Activated naive CD4-positive, alpha-beta T cell treated with Interleukin-2 at 50 U/mL for 16 hours (primary cell): ENCODE measurements at regions not wholly inside any gene's neighbourhood (a gene's known extent, or its start where the extent isn't known, plus 50 kb on each side); places are given as distances from the start of the nearest gene placed in this dataset.
A peak's percentile ranks its signal among the peaks of the same experiment; 100 is the strongest.

Experiments used
- DNase-seq: peaks from one replicate; pipeline ENCODE4 v3.0.0-alpha.2; 2020

DNA sequence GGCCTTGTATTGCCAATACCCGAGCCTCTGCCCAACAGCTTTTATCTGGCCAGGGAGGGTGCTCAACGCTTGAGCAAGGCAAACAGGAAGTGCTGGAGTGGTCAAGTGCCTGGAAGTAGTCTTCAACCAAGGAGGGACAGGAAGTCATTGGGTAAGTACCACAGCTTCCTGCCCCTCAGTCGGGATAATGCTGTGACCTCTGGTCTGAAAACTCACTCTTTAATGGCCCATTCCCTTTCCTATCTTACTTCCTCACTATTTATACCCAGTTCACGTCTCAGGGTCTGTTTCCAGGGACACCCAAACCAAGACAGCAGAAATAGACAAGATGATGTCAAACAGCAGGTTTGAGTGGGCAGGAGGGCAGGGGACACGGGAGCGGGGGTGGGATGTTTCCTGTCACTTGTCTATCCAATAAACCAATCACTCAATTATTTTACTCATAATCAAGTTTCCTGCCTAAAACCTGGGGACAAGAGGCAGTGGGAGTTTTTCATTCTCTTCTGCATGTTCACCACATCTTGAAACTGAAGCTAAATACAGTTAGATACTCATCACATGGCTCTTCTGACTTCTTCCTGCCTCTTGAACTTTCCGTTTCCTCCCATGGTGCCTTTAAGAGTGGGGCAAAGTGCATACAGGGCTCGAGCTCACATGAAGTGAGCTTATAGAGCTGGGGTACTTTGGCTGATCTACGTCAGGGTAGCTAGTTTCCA is 68.9 kb upstream of the CAB39 start:
- peak; percentile 80 for DNase-seq

DNA sequence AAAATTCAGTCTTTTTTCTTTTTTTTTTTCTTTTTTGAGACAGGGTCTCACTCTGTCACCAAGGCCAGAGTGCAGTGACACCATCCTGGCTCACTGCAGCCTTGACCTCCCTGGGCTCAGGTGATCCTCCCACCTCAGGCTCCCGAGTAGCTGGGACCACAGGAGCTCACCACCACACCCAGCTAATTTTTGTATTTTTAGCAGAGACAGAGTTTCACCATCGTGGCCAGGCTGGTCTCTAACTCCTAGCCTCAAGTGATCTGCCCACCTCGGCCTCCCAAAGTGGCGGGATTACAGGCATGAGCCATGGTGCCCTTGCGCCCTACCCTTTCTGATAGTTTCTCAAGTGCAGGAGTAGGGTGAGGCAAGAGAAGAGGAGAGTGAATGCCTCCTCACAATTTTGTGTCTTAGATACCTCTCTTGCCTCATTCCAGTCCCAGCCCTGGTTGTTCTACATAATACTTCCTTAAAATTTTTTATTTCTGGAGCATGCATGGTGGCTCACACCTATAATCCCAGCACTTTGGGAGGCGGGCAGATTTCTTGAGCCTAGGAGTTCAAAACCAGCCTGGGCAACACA is 68.2 kb upstream of the CAB39 start:
- no peak for DNase-seq

DNA sequence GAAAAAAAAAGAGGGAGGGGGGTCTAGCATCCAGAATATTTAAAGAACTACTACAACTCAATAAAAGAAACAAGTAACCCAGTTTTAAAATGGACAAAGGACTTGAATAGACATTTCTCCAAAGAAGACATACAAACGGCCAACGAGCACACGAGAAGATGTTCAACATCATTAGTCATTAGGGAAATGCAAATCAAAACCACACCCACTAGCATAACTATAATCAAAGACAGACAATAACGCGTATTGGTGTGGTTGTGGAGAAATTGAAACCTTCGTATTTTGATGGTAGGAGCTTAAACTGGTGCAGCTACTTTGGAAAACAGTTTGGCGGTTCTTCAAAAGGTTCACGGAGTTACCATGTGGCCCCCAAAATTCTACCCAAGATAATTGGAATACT is 64.3 kb upstream of the CAB39 start:
- no peak for DNase-seq

DNA sequence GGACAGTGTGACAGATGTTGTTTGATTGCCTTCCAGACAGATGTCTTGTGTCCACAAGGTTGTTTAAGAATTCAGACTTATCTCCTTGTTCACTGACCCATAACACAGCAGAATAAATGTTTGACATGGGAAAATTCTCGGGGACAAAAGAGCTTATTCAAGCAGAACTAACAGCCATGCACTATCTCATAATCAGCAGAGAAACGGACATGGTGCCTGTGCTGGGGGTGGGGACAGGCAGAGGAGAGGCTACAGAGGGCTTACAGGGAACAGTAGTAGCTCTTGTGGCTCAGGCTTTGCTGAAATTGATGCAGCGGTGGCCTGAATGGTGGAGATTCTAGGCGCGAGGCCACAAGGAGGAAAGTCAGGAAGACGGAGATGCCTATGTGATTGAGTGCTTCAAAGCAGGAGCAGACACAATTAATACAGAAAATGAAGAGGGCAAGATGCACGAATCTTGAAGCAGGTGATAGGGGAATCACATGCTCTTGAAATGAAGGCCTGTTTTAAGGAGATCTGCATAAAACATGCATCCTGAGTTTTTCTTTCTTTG is 62.0 kb upstream of the CAB39 start:
- DNase-seq: no peak

DNA sequence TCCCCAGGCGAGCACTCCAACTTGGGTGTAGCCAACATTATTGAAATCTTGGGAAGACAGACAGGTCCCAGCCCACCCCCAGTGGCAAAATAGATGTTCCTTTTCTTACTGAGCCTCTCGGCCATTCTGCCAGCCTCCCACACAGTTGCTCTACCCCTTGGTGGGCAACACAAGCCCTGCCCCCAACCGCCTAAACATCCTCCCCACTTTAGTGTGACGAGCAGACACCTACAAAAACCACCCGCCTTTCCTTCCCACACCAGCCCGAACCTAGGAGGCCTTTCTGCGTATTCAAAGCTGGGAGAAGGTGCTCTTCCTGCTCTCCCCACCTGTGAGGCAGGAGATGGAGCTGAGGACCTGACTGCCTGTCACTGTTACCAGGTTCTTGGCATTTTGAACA is 58.6 kb upstream of the CAB39 start:
- no peak for DNase-seq

DNA sequence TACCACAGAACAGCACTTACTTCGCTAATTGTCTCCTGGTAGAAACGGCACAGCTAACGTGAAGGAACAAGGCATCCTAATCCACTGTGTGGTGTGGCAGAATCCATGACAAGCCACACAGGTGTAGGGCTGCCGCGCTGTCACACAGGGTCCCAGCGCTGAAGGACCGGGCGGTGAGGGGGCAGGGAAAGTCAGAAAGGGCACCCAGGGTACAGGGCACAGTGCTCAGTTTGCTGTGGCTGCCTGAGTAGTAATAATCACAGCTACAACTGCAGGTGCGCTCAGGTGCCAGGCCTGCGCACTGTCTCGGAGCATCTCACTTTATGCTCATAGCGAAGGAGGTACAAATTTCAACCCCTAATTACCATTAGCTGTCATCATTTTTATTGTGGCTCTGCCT is 55.2 kb upstream of the CAB39 start:
- DNase-seq: no peak

DNA sequence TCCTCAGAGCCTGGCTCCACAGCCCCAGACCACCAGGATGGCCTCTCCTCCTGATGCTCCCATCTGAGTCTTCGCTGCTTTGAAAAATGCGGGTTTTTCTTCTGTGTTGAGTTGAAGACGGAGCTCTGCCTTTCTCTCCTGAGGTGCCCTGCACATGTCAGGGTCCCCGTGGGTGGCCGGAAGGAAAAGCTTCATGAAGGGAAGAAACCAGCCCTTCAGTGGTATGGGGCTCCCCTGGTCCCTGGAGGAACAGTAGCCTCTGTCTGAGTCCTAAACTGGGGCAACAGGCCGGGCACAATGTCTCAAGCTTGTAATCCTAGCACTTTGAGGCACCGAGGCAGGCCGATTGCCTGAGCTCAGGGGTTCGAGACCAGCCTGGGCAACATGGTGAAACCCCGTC is 54.7 kb upstream of the CAB39 start:
- DNase-seq: no peak

DNA sequence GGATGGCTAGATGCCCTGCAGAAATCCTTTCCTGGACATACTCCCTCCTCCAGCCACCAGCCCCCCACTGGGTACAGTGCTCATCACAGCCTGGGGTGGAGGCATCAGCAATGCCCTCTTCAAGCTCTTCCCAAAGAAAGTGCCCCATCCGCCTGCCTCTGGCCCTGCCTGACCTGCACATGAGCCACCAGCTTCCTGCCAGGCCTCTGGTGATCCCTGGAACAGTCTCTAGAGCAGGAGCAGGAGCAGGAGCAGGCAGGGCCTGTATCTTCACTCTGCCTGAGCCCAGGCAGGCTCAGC is 54.1 kb upstream of the CAB39 start:
- DNase-seq: no peak

DNA sequence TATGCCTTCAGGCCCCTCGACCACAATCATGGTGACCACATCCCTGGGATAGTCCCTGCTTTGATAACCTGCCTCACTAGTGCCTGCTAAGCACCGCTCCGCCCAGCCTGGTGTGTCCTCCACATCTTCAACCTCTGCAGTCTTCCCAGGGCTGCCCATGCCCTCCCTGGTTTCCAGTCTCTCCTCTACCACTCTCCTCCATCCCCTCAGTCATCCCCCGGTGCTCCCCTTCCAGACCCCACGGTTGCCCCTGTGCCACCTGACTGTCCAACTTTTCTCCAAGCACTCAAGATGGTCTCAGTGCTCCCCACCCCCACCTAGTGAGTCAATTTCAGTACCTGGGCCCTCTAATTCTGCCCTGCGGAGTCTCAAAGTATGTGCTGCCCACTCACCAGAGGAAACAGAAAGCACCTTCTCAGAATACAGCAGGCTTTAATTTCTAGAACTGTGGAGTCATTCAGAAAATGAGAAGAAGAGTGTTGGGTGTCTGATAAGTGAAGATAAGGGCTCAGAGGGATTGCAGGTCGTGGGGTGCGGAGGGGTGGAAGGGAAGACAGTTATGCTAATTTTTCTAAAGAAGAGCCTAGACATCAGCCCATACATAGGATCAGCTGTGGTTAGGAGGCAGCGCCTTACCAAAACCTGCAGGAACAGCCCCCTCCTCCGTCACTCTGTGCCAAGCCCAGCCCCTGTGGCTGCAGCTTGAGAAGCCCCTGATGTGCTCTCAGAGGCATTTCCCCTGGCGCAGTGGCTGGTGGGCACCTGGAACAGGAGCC is 53.6 kb upstream of the CAB39 start:
- DNase-seq: peak; percentile 77

DNA sequence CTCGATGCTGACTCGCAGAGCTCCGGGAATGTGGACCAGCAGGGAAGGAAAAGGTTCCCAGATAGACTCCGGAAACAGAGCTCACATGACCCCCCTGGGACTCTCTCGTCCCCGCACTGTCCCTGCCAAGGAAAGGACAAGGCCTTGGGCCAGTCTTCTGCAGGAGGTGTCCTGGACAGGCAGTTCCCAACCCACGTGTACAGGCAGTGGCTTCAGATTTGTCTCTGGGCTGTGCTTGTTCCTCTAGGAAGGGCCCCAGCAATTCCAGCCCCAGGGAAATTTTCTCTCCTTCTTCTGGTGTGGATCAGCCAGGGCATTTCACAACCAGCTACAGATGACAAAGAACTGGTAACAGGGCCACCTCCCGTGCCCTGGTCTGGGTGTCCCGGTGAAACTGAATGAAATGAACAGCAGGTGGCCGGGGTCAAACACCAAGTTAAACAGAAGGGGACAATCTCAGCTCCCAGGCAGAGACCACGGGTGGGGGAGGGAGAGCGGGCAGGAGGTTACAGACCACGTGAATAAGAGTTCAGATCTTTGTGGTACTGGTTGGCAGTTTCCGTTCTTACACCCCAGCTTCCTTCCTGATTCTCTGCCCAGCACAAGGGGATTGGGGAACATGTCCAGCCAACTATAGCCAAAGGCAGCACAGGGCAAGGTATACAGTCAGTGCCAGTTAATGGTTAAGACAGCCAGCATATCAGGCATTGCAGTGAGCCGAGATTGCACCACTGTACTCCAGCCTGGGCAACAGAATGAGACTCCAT is 52.2 kb upstream of the CAB39 start:
- DNase-seq: peak; percentile 47

DNA sequence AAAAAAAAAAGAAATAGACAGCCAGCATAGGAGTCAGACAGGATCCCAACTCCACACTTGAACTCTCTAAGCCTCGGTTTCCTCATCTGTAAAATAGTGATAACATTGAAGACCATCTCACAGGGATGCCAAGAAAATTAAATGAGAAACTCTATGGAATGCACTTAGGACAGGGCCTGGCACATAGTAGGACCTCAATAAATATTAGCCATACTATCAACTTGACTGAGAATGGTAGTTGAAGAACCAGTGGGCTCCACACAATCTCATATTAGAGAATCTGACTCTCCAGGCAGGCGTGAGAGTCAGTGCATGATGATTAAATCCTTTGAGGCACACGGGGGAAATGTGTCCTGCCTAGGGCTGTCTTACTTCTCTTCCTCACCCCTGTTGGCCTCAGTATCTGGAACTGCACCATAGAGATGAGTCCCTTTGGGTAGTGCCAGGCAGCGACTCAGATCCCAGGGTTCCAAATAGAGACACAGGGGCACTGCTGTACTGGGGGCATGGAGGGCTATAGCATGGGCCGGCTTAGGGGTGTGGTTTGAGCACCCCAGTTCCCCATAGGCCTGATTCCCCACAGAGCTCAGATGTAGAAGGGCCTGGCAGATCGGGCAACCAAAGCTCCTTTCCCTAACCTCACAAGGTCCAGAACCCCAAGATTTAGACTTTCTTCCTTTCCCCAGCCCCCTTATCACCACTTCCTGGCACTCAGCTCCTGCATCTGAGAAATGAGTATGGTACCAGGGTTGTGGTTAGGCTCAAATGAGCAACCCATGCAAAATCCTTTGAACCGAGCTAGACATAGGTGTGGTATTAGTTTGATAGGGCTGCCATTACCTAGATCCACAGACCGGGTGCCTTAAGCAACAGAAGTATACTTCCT is 51.3 kb upstream of the CAB39 start:
- DNase-seq: peak; percentile 55
